ENCODE measurements at regions not wholly inside any gene's neighbourhood (a gene's known extent, or its start where the extent isn't known, plus 50 kb on each side); places are given as distances from the start of the nearest gene placed in this dataset.

DNA sequence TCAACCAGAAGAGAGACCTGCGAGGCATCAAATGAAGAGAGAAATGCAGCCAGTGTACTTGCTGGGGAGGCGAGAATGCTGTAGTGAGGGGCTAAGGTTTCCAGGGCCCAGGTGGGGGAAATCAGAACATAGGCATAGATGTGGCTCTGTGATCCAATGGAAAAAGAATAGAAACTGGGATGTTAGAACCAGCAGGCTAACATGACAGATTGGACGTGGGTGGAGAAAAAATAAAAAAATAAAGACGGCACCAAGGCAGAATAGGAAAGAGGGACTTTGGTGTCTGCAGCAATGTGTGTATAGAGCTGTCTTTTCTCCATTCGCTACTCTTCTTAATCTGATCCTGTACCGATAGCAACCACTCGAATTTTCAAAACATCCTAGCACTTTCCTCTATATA, 381.0 kb upstream of the NBEA start:
- no peak for DNase-seq (ENCODE audit: low spot score)
- no peaks in the 10 kb centered on the region for H3K36me3 Mint-ChIP-seq (ENCODE audit: low read depth)
- no peaks in the 10 kb centered on the region for H3K4me1 Mint-ChIP-seq (ENCODE audit: low read depth)
- TF ChIP-seq, protein P1, sequence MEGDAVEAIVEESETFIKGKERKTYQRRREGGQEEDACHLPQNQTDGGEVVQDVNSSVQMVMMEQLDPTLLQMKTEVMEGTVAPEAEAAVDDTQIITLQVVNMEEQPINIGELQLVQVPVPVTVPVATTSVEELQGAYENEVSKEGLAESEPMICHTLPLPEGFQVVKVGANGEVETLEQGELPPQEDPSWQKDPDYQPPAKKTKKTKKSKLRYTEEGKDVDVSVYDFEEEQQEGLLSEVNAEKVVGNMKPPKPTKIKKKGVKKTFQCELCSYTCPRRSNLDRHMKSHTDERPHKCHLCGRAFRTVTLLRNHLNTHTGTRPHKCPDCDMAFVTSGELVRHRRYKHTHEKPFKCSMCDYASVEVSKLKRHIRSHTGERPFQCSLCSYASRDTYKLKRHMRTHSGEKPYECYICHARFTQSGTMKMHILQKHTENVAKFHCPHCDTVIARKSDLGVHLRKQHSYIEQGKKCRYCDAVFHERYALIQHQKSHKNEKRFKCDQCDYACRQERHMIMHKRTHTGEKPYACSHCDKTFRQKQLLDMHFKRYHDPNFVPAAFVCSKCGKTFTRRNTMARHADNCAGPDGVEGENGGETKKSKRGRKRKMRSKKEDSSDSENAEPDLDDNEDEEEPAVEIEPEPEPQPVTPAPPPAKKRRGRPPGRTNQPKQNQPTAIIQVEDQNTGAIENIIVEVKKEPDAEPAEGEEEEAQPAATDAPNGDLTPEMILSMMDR (IDR thresholded peaks at IDR 0.05), result no peak
- no peak overlapping the region for H3K27ac Mint-ChIP-seq (ENCODE audit: unreplicated experiment)
- peaks cover 2% of the 10 kb centered on the region for H3K27me3 Mint-ChIP-seq (ENCODE audit: low read depth)
- H3K9me3 Mint-ChIP-seq (ENCODE audit: low read depth), result peaks cover 3% of the 10 kb centered on the region
- no peak overlapping the region for H3K4me3 Mint-ChIP-seq (ENCODE audit: unreplicated experiment)

DNA sequence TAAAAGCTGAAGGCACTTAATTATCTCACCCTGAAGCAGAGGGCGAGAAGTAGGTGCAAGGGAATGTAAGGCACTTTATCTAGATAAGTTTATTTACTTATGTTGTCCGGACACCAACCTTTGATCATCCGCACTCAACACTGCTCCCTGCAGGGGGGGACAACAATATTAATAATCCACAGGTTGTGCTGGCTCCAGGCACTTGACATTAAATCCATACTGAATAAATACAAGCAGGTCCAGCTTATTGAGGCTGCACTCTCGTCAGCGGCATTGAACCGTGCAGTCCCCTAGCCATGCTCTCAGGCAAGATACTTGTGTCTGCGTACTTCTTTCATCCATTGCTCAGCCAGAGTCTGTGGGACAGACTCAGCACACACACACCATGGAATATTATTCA, 374.5 kb upstream of the NBEA start:
- TF ChIP-seq, protein P1 (IDR thresholded peaks at IDR 0.05), result no peak
- no peak overlapping the region for H3K27ac Mint-ChIP-seq (ENCODE audit: unreplicated experiment)
- peaks cover 5% of the 10 kb centered on the region for H3K27me3 Mint-ChIP-seq (ENCODE audit: low read depth)
- H3K4me1 Mint-ChIP-seq (ENCODE audit: low read depth), result no peaks in the 10 kb centered on the region
- no peak overlapping the region for H3K4me3 Mint-ChIP-seq (ENCODE audit: unreplicated experiment)
- DNase-seq (ENCODE audit: low spot score), result no peak
- no peaks in the 10 kb centered on the region for H3K36me3 Mint-ChIP-seq (ENCODE audit: low read depth)
- peaks cover 3% of the 10 kb centered on the region for H3K9me3 Mint-ChIP-seq (ENCODE audit: low read depth)

DNA sequence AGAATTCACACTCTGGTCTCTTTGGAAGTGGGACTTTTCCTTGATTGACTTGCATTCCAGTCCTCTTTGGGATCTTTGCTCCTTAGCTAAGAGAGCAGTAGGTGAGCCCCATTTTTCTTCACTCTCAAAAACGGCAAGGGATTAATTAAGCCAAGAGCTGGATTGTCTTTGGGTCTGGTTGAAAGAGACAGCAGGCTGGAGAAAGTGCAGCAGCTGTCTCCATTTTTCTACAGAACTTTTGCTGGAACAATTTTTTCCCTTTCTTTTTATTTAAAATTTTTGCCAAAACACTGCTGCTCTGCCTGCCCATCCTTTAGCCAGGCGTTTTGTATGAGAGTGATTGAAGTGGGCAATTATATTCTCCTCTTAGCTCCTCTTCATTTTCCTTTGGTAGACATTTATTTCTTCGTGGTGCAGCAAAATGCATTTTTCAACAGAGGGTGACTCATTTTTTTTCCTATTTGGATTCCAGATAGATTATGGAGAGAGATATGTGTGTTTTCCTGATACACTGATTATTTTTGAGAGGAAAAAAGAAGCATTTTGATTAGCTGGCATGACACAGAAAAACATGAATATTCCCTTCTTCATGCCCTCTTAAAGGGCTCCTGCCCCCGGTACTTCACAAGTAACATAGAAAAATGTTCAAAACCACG, 371.2 kb upstream of the NBEA start:
- Mint-ChIP-seq H3K27me3 (ENCODE audit: low read depth) (peaks cover 3% of the 10 kb centered on the region), H3K36me3 (ENCODE audit: low read depth) (no peaks in the 10 kb centered on the region), H3K4me1 (ENCODE audit: low read depth) (no peaks in the 10 kb centered on the region), H3K4me3 (ENCODE audit: unreplicated experiment) (no peak overlapping the region), H3K27ac (ENCODE audit: unreplicated experiment) (no peak overlapping the region), H3K9me3 (ENCODE audit: low read depth) (no peaks in the 10 kb centered on the region)
- no peak for DNase-seq (ENCODE audit: low spot score)
- TF ChIP-seq, protein P1 (IDR thresholded peaks at IDR 0.05), result no peak

DNA sequence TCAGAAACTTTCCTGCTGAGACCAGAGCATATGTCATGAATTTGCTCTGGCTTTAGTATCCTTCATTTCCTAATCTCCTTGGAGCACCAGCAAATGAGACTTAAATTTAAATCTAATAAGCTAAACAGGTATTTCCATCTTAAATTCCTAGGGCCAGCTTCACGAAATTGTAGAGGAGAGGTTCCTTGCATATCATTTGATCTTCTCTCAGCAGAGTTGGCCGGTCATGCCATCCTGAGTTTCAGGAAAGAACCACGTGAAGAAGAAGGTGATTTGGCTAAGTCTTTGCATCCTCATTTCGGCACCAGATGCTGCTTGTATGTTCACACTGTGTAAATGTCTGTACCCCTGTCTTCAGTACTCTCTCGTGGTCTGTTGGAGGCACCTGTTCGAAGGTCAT, 370.4 kb upstream of the NBEA start:
- DNase-seq (ENCODE audit: low spot score), result no peak
- no peaks in the 10 kb centered on the region for H3K36me3 Mint-ChIP-seq (ENCODE audit: low read depth)
- H3K9me3 Mint-ChIP-seq (ENCODE audit: low read depth), result no peaks in the 10 kb centered on the region
- no peak overlapping the region for H3K4me3 Mint-ChIP-seq (ENCODE audit: unreplicated experiment)
- no peaks in the 10 kb centered on the region for H3K4me1 Mint-ChIP-seq (ENCODE audit: low read depth)
- H3K27ac Mint-ChIP-seq (ENCODE audit: unreplicated experiment), result no peak overlapping the region
- TF ChIP-seq, protein P1 (IDR thresholded peaks at IDR 0.05), result no peak
- peaks cover 4% of the 10 kb centered on the region for H3K27me3 Mint-ChIP-seq (ENCODE audit: low read depth)

DNA sequence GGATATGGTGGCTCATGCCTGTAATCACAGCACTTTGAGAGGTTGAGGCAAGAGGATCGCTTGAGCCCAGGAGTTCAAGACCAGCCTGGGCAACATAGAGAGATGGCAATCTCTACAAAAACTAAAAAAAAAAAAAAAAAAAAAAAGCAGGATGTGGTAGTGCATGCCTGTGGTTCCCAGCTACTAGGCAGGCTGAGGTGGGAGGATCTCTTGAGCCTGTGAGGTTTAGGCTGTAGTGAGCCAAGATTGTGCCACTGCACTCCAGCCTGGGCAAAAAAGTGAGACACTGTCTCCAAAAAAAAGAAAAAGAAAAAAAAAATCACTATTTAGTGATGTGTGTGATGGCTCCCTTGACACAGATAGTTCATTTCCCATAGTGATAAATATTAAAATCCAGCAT, 365.0 kb upstream of the NBEA start:
- DNase-seq (ENCODE audit: low spot score), result no peak
- TF ChIP-seq, protein P1 (IDR thresholded peaks at IDR 0.05), result no peak
- H3K36me3 Mint-ChIP-seq (ENCODE audit: low read depth), result no peaks in the 10 kb centered on the region
- no peak overlapping the region for H3K27ac Mint-ChIP-seq (ENCODE audit: unreplicated experiment)
- H3K4me3 Mint-ChIP-seq (ENCODE audit: unreplicated experiment), result no peak overlapping the region
- H3K4me1 Mint-ChIP-seq (ENCODE audit: low read depth), result peaks cover 4% of the 10 kb centered on the region
- peaks cover 2% of the 10 kb centered on the region for H3K27me3 Mint-ChIP-seq (ENCODE audit: low read depth)
- H3K9me3 Mint-ChIP-seq (ENCODE audit: low read depth), result no peaks in the 10 kb centered on the region
